Naive thymus-derived CD4-positive, alpha-beta T cell (primary cell): ENCODE measurements at regions not wholly inside any gene's neighbourhood (a gene's known extent, or its start where the extent isn't known, plus 50 kb on each side); places are given as distances from the start of the nearest gene placed in this dataset.

ENCODE experiments used
- ATAC-seq: fragments of 150-1000 bp; cut with Tn5 transposase; 2 replicates; pipeline ENCODE4 v1.10.0; 2021; ENCODE audit warnings: mild to moderate bottlenecking, moderate library complexity
- CTCF ChIA-PET: fragments of 350-600 bp; sonication (Branson Sonifier 250); formaldehyde crosslinking; loops from one replicate; lab custom pipeline; 2021; ENCODE audit warnings: antibody characterized with exemption; lab: Charles Lee
- POLR2A ChIA-PET: fragments of 350-600 bp; sonication (Branson Sonifier 250); formaldehyde crosslinking; loops from one replicate; lab custom pipeline; 2021; ENCODE audit warnings: antibody characterized with exemption, inconsistent platforms; lab: Charles Lee
- DNase-seq, 9 donors: peaks; one replicate each; pipeline versions ENCODE4 v3.0.0 to v3.0.0-alpha.2; 2020 to 2022; ENCODE audit warnings: mixed read lengths in 1 of 9
- H3K27ac ChIP-seq: one replicate; pipeline ENCODE4 v1.7.0; 2013; ENCODE audit warnings: mild to moderate bottlenecking, low read depth, low read length, moderate library complexity
- H3K27me3 ChIP-seq, 2 donors: one replicate each; pipeline ENCODE4 v1.7.0; 2013; ENCODE audit warnings: low read length in 2 of 2, mild to moderate bottlenecking in 2 of 2, moderate library complexity in 2 of 2; ENCODE audit not compliant: control insufficient read depth in 2 of 2, insufficient read depth in 2 of 2
- H3K36me3 ChIP-seq, 3 experiments: 1 replicate in 2 of 3; 2 replicates in 1 of 3; pipeline ENCODE4 v1.7.0; 2013; ENCODE audit warnings: low read length in 3 of 3, mild to moderate bottlenecking in 3 of 3, moderate library complexity in 1 of 3; ENCODE audit not compliant: insufficient read depth in 3 of 3, control insufficient read depth in 2 of 3
- H3K4me1 ChIP-seq, 2 donors: one replicate each; pipeline ENCODE4 v1.7.0; 2013; ENCODE audit warnings: low read length in 2 of 2, mild to moderate bottlenecking in 2 of 2, moderate library complexity in 1 of 2; ENCODE audit not compliant: control insufficient read depth in 2 of 2, insufficient read depth in 2 of 2
- H3K4me3 ChIP-seq: 2 replicates; pipeline ENCODE4 v1.7.0; 2013; ENCODE audit warnings: mild to moderate bottlenecking, low read length
- H3K9me3 ChIP-seq, 3 experiments: 1 replicate in 2 of 3; 2 replicates in 1 of 3; pipeline ENCODE4 v1.7.0; 2013; ENCODE audit warnings: low read length in 3 of 3; ENCODE audit not compliant: control insufficient read depth in 2 of 3
- H3K27ac Mint-ChIP-seq, 9 donors: one replicate each; pipeline ENCODE4 v1.8.0; 2020 to 2022; ENCODE audit warnings: mixed read lengths in 9 of 9, mild to moderate bottlenecking in 8 of 9, moderate library complexity in 5 of 9, inconsistent platforms in 2 of 9
- H3K27me3 Mint-ChIP-seq, 5 donors: one replicate each; pipeline ENCODE4 v1.8.0; 2021 to 2022; ENCODE audit warnings: mixed read lengths in 5 of 5, mild to moderate bottlenecking in 1 of 5
- H3K36me3 Mint-ChIP-seq, 5 donors: one replicate each; pipeline ENCODE4 v1.8.0; 2020 to 2022; ENCODE audit warnings: mixed read lengths in 5 of 5, mild to moderate bottlenecking in 3 of 5, inconsistent platforms in 1 of 5
- H3K4me1 Mint-ChIP-seq, 7 donors: one replicate each; pipeline ENCODE4 v1.8.0; 2020 to 2022; ENCODE audit warnings: mixed read lengths in 7 of 7, mild to moderate bottlenecking in 3 of 7, inconsistent platforms in 1 of 7
- H3K4me3 Mint-ChIP-seq, 10 donors: one replicate each; pipeline ENCODE4 v1.8.0; 2020 to 2022; ENCODE audit warnings: mild to moderate bottlenecking in 10 of 10, mixed read lengths in 10 of 10, moderate library complexity in 6 of 10, inconsistent platforms in 2 of 10
- H3K9me3 Mint-ChIP-seq, 11 donors: one replicate each; pipeline ENCODE4 v1.8.0; 2020 to 2022; ENCODE audit warnings: mixed read lengths in 11 of 11, mild to moderate bottlenecking in 4 of 11, inconsistent platforms in 1 of 11, moderate library complexity in 1 of 11
- intact Hi-C, 2 donors: fragments of 100-400 bp; cut with micrococcal nuclease; formaldehyde crosslinking; loops; one replicate each; pipeline ENCODE4 v1.15.1; 2023

DNA sequence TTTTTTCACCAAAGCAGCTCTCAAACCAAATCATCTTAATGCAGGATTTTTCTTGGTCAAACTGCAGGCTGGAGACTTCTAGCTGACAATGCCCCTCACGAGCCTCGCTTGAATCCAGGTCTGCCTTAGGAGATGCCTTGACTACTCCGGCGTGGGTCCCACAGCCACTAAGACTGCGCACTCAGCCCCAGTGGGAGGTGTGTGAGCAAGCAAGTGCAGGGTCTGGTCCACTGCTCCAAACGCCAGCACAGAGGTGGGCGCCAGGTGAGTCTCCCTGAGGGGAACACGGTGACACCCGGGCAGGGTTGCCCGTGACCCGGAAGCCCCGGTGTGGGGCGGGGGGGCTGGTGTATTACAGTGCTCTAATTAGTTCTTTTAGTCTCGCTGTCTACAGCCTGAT is 838.3 kb downstream of the NLGN4X start:
- POLR2A ChIA-PET, result no interaction called here
- CTCF ChIA-PET, result no interaction called here
- intact Hi-C loops, result no loop called here
- no peak overlapping the region for H3K4me3 Mint-ChIP-seq
- Histone ChIP-seq H3K36me3 (no peaks in the 10 kb centered on the region), H3K9me3 (no peaks in the 10 kb centered on the region), H3K27me3 (no peaks in the 10 kb centered on the region), H3K4me3 (no peak overlapping the region), H3K27ac (no peak overlapping the region), H3K4me1 (no peaks in the 10 kb centered on the region)
- H3K9me3 Mint-ChIP-seq, result peaks cover 0 to 9% (median 2%) of the 10 kb centered on the region in 11 donors
- ATAC-seq, result no peak
- no peaks in the 10 kb centered on the region for H3K27me3 Mint-ChIP-seq
- no peaks in the 10 kb centered on the region for H3K36me3 Mint-ChIP-seq
- H3K4me1 Mint-ChIP-seq, result no peaks in the 10 kb centered on the region
- no peak for DNase-seq
- no peak overlapping the region for H3K27ac Mint-ChIP-seq

DNA sequence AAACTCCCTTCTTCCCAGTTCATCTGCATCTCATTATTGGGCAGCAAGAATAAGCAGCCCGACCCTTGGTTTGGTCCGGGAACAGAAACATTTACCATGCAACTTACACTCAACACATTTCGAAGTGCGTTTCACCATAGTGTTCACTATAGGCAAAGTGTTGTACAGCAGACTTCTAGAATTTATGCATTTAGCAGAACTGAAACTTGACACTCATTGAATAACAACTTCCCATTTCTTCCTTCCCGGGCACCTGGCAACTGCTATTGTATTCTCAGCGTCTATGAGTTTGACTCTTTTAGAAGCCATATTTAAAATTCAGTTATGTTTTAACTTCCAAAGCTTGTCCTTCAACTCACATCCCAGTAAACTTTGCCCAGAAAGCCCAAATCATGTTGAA is 840.6 kb downstream of the NLGN4X start:
- Mint-ChIP-seq H3K36me3 (no peaks in the 10 kb centered on the region), H3K27me3 (no peaks in the 10 kb centered on the region), H3K9me3 (peaks cover 0 to 9% (median 1%) of the 10 kb centered on the region in 11 donors), H3K4me1 (no peaks in the 10 kb centered on the region), H3K4me3 (no peak overlapping the region), H3K27ac (no peak overlapping the region)
- Histone ChIP-seq H3K27ac (no peak overlapping the region), H3K36me3 (no peaks in the 10 kb centered on the region), H3K27me3 (no peaks in the 10 kb centered on the region), H3K9me3 (no peaks in the 10 kb centered on the region), H3K4me1 (no peaks in the 10 kb centered on the region), H3K4me3 (no peak overlapping the region)
- POLR2A ChIA-PET, result no interaction called here
- no peak for ATAC-seq
- no peak for DNase-seq
- CTCF ChIA-PET, result no interaction called here
- intact Hi-C loops, result no loop called here

DNA sequence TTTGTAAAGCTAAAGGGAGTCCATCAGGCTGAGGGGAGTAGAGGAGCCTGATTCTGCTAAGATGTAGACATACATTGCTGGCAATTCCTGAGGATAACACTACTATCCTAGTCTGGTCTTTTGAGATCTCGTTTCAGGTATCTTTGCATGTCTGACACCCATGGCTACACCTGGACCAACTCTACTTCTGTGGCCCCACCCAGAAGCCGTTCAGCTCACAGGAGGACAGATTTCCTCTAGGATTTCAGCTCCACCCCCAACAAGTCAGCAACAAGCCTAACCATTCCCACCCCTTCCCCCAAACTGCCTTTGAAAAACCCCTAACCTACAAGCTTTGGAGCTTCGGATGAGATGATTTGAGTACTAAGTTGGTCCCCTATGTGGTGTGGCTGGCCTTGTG is 848.2 kb downstream of the NLGN4X start:
- Histone ChIP-seq H3K27me3 (no peaks in the 10 kb centered on the region), H3K4me3 (no peak overlapping the region), H3K27ac (no peak overlapping the region), H3K36me3 (no peaks in the 10 kb centered on the region), H3K4me1 (no peaks in the 10 kb centered on the region), H3K9me3 (no peaks in the 10 kb centered on the region)
- H3K27me3 Mint-ChIP-seq, result no peaks in the 10 kb centered on the region
- no peak overlapping the region for H3K4me3 Mint-ChIP-seq
- H3K9me3 Mint-ChIP-seq, result peaks cover 0 to 5% (median 0%) of the 10 kb centered on the region in 11 donors
- CTCF ChIA-PET, result no interaction called here
- intact Hi-C loops, result no loop called here
- no peak for ATAC-seq
- no peaks in the 10 kb centered on the region for H3K36me3 Mint-ChIP-seq
- no peaks in the 10 kb centered on the region for H3K4me1 Mint-ChIP-seq
- no peak overlapping the region for H3K27ac Mint-ChIP-seq
- no peak for DNase-seq
- POLR2A ChIA-PET, result no interaction called here

DNA sequence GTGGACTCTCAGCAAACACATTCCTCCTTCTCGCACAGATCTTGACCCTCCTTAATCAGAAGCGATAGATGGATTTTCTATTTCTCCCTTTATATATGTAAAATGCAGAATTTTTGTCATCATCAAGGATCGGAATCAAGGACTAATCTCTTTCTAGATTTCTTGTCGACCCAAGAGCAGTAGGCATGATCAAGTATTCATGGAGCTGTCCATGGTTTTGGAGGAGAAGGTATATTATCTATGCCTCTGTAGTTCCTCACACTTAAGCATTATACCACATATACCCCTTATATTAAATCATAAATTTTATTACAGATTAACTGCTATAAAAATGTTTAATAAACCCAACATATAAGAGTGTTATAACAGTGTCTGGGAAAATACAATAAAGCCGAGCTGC is 886.8 kb downstream of the NLGN4X start:
- Histone ChIP-seq H3K4me1 (no peaks in the 10 kb centered on the region), H3K36me3 (no peaks in the 10 kb centered on the region), H3K27me3 (no peaks in the 10 kb centered on the region), H3K4me3 (no peak overlapping the region), H3K9me3 (no peaks in the 10 kb centered on the region), H3K27ac (no peak overlapping the region)
- H3K27me3 Mint-ChIP-seq, result no peaks in the 10 kb centered on the region
- peaks cover 0 to 7% (median 2%) of the 10 kb centered on the region in 11 donors for H3K9me3 Mint-ChIP-seq
- no peaks in the 10 kb centered on the region for H3K4me1 Mint-ChIP-seq
- ATAC-seq, result no peak
- H3K4me3 Mint-ChIP-seq, result no peak overlapping the region
- no peaks in the 10 kb centered on the region for H3K36me3 Mint-ChIP-seq
- no peak for DNase-seq
- intact Hi-C loops, result no loop called here
- ChIA-PET POLR2A (no interaction called here), CTCF (no interaction called here)
- no peak overlapping the region for H3K27ac Mint-ChIP-seq

DNA sequence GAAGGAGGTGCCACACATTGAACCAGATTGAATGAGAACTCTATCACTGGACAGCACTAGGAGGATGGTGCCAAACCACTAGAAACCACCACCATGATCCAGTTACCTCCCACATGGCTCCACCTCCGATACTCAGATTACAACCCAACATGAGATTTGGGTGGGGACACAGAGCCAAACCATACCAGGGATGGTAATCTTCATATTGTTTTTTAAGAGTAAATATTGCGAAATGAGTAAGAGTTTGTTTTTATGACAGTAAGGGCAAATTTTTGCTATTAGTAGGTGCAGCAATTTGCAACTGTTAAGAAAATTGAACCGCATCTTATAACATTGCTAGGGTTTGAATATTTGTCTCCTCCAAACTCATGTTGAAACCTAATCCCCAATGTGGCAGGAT is 891.5 kb downstream of the NLGN4X start:
- no peak overlapping the region for H3K4me3 Mint-ChIP-seq
- intact Hi-C loops, result no loop called here
- DNase-seq (no peak), ATAC-seq (no peak)
- no peaks in the 10 kb centered on the region for H3K27me3 Mint-ChIP-seq
- no peaks in the 10 kb centered on the region for H3K36me3 Mint-ChIP-seq
- ChIA-PET POLR2A (no interaction called here), CTCF (no interaction called here)
- H3K4me1 ChIP-seq, result no peaks in the 10 kb centered on the region
- peaks cover 0 to 16% (median 3%) of the 10 kb centered on the region in 11 donors for H3K9me3 Mint-ChIP-seq
- no peak overlapping the region for H3K27ac ChIP-seq
- no peak overlapping the region for H3K27ac Mint-ChIP-seq
- H3K27me3 ChIP-seq, result no peaks in the 10 kb centered on the region
- peaks cover 0 to 2% (median 0%) of the 10 kb centered on the region in 7 donors for H3K4me1 Mint-ChIP-seq
- no peaks in the 10 kb centered on the region for H3K36me3 ChIP-seq
- no peak overlapping the region for H3K4me3 ChIP-seq
- H3K9me3 ChIP-seq, result no peaks in the 10 kb centered on the region

DNA sequence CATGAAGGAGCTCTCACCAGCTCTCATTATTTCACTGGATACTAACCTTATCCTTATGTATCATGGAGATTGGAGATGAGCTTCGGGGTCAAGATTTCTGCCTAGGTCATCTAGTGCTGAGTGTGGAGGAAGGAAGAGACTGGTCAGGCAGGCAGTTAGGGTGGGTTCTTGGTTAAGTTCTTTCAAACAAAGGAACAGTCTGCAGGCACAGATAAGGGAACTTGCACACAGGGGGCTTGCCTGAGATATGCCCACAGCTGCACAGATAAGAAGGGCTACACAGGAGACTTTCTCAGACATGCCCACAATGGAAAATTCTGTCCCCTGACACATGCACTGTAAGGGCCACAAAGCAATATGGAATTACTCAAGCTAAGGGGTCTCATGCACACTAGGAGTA is 904.1 kb downstream of the NLGN4X start:
- H3K27ac Mint-ChIP-seq, result no peak overlapping the region
- H3K9me3 Mint-ChIP-seq, result peaks cover 0 to 20% (median 2%) of the 10 kb centered on the region in 11 donors
- H3K27me3 Mint-ChIP-seq, result no peaks in the 10 kb centered on the region
- no peak for DNase-seq
- H3K27ac ChIP-seq, result no peak overlapping the region
- ATAC-seq, result no peak
- no peaks in the 10 kb centered on the region for H3K36me3 Mint-ChIP-seq
- H3K27me3 ChIP-seq, result no peaks in the 10 kb centered on the region
- no peaks in the 10 kb centered on the region for H3K36me3 ChIP-seq
- CTCF ChIA-PET, result no interaction called here
- no peak overlapping the region for H3K4me3 ChIP-seq
- POLR2A ChIA-PET, result no interaction called here
- H3K4me1 ChIP-seq, result no peaks in the 10 kb centered on the region
- no peak overlapping the region for H3K4me3 Mint-ChIP-seq
- H3K9me3 ChIP-seq, result no peaks in the 10 kb centered on the region
- no peaks in the 10 kb centered on the region for H3K4me1 Mint-ChIP-seq
- intact Hi-C loops, result no loop called here

DNA sequence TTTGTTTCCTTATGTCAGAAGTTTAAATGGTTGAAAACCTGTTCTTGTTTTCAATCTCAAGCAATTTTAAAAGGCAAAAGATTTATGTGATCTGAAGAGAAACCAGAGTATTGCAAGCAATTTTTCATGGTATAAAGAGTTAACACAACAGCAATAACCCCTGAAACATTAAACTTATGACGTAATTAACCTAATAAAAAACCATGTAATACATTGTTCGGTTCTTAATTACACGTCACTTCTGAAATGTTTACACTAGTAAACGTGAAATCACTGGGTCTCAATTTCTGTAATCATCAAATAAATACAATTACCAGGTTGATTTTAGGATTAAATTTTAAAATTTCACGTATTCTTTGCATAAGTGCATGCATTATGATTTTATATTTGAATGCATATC is 914.5 kb downstream of the NLGN4X start:
- ATAC-seq, result no peak
- Histone ChIP-seq H3K4me3 (no peak overlapping the region), H3K27ac (no peak overlapping the region), H3K9me3 (no peaks in the 10 kb centered on the region), H3K36me3 (no peaks in the 10 kb centered on the region), H3K4me1 (no peaks in the 10 kb centered on the region), H3K27me3 (no peaks in the 10 kb centered on the region)
- Mint-ChIP-seq H3K4me3 (no peak overlapping the region), H3K27ac (no peak overlapping the region), H3K36me3 (no peaks in the 10 kb centered on the region), H3K9me3 (peaks cover 0 to 2% (median 0%) of the 10 kb centered on the region in 11 donors), H3K27me3 (no peaks in the 10 kb centered on the region), H3K4me1 (no peaks in the 10 kb centered on the region)
- intact Hi-C loops, result no loop called here
- POLR2A ChIA-PET, result no interaction called here
- CTCF ChIA-PET, result no interaction called here
- no peak for DNase-seq
